MM.1S (cell line): ENCODE measurements at regions not wholly inside any gene's neighbourhood (a gene's known extent, or its start where the extent isn't known, plus 50 kb on each side); places are given as distances from the start of the nearest gene placed in this dataset.

Experiments
- CTCF ChIP-seq: fragments of 300-600 bp; sonication (generic); IDR thresholded peaks from 2 replicates; pipeline ENCODE4 v1.5.1; 2016; ENCODE audit warnings: antibody characterized with exemption, low read length, mixed read lengths
- EZH2 ChIP-seq: fragments of 300-600 bp; sonication (generic); optimal IDR thresholded peaks from 2 replicates; pipeline ENCODE3; 2017; ENCODE audit warnings: low read depth, mild to moderate bottlenecking, antibody characterized with exemption, low read length, mixed read lengths

- TF ChIP-seq CTCF (no peak), EZH2 (no peak)
Observed at GRCh38 chr2:217254111-217254510, 394.2 kb upstream of the TNP1 start.
